Right lobe of liver (tissue), 4 donors: ENCODE measurements at regions not wholly inside any gene's neighbourhood (a gene's known extent, or its start where the extent isn't known, plus 50 kb on each side); places are given as distances from the start of the nearest gene placed in this dataset.

Source experiments
- POLR2A ChIP-seq: fragments of 450-650 bp; IDR thresholded peaks from one replicate; pipeline ENCODE4 v1.6.1; 2017; ENCODE audit warnings: antibody characterized with exemption, mild to moderate bottlenecking
- TF ChIP-seq, protein P1 (sequence below), 4 donors: fragments of 200-600 bp in 3 of 4; fragments of 450-650 bp in 1 of 4; IDR thresholded peaks; one replicate each; pipeline versions ENCODE4 v1.5.1 to v1.8.0; 2016 to 2022; ENCODE audit warnings: antibody characterized with exemption in 4 of 4, mild to moderate bottlenecking in 2 of 4
- donor health status: DM: no; HTN: no; CAD: no.
- donor health status: DM: no; HTN: no; CAD: no.
- donor health status: DM: no; HTN: yes; CAD: no.

GRCh38 chr4:138050601-138051000 is 191.5 kb downstream of the SLC7A11 start:
- TF ChIP-seq, protein P1, sequence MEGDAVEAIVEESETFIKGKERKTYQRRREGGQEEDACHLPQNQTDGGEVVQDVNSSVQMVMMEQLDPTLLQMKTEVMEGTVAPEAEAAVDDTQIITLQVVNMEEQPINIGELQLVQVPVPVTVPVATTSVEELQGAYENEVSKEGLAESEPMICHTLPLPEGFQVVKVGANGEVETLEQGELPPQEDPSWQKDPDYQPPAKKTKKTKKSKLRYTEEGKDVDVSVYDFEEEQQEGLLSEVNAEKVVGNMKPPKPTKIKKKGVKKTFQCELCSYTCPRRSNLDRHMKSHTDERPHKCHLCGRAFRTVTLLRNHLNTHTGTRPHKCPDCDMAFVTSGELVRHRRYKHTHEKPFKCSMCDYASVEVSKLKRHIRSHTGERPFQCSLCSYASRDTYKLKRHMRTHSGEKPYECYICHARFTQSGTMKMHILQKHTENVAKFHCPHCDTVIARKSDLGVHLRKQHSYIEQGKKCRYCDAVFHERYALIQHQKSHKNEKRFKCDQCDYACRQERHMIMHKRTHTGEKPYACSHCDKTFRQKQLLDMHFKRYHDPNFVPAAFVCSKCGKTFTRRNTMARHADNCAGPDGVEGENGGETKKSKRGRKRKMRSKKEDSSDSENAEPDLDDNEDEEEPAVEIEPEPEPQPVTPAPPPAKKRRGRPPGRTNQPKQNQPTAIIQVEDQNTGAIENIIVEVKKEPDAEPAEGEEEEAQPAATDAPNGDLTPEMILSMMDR (IDR thresholded peaks at IDR 0.05), result no peak
- no peak for TF ChIP-seq POLR2A
